ENCODE measurements at regions not wholly inside any gene's neighbourhood (a gene's known extent, or its start where the extent isn't known, plus 50 kb on each side); places are given as distances from the start of the nearest gene placed in this dataset.

GRCh38 chr2:19748711-19749506 is 152.9 kb downstream of the TTC32 start:
- no peak for DNase-seq (ENCODE audit: low read depth, low spot score)

DNA sequence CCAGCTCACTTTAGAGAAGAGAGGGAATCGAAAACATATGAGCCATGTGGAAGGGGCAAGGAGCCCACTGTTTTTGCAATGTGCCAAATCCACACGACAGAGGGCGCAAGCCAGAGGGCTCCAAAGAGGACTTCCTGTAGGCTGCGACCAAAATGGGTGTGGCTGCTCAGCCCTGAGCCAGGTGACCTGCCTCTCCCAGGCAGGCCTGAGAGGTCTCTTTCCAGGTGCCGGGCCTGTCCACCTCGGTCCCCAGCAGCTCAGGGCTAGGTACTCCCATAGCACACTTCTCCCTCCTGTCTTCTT is 153.8 kb downstream of the TTC32 start:
- no peak for DNase-seq (ENCODE audit: low read depth, low spot score)

- no peak for DNase-seq (ENCODE audit: low read depth, low spot score)
Measured at GRCh38 chr2:19747310-19748072, 154.3 kb downstream of the TTC32 start.

DNA sequence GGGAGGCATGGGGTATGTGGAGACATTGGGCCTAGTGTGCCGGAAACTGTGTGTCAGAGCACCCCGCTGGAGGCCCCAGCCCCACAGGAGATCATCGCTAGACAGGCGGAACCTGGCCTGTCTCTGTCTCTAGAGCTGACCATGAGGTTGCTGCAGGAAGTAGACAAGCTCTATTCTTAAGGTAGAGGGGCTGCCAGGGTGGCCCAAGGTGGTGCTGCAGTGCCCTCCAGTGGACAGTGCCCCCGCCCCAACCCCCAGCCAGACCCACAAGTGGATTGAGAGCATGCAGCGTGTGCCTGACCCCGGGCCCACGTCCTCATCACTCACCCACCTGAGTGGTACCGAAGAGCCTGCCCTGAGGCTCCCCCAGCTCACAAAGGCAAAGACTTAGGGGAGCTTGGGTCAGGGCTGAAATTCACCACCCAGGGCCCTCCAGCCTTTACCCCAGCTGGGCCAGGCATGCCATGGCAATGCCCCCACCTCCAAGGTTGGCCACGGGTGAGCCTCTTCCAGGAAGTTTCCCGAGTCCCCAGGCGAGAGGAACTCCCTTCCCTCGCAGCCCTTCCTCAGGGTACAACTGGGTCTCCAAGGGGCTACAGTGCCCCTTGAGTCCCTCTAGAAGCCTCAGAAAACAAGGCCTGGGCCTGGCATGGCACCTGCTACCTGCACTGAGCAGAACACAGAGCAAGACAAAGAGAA is 155.0 kb downstream of the TTC32 start:
- DNase-seq (ENCODE audit: low read depth, low spot score): no peak

DNA sequence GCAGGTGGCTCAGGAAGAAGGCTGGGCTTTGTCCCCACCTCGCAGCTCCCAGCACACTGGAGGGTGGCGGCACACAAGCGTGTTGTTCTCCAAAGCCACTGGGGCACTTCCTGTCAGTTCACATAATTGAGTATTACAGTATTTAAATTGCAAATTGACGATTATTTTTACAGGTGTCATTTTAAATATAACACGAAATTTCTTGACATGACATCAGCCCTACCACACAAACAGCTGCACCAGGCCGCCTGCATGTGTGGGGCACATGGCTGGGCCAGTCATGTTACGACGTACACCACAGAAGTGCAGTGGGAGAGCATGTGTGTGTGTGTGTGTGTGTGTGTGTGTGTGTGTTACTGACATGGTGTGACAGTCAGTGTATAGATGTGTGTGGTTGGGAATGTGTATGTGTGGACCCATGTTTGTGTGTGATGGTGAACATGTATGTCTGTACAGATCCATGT is 155.6 kb downstream of the TTC32 start:
- no peak for DNase-seq (ENCODE audit: low read depth, low spot score)

- DNase-seq (ENCODE audit: low read depth, low spot score): no peak
Measured at GRCh38 chr2:19745318-19746136, 156.3 kb downstream of the TTC32 start.

DNA sequence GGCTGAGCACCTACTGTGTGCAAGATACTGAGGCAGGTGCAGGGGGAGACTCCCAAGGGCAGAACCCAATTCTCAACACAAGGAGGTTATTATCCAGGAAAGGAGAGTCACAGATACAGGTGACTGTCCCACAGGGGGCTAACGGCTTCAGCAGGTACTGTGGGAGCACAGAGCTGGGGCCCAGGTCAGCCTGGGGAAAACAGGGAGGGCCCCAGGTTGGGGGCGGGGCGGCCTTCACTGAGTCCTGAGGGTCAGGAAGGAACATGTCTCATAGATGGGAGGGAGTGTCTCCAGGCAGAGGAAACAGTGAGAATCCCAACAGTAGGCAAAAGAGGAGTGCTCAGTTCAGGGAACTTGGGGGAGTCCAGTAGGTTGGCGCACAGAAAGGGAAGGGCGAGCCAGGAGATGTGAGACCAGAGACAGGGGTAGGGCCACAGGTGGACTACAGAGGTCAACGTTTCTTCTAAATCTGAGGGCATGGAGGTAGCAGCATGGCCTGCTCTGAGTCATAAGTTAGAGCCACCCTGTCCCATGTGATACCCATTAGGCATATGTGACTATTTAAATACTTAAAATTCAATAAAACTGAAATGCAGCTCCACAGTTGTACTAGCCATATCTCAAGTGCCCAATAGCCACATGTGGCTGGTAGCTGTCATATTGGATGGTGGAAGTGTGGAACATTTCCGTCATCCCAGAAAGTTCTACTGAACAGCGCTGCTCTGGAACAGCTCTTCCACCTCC is 157.2 kb downstream of the TTC32 start:
- no peak for DNase-seq (ENCODE audit: low read depth, low spot score)

- no peak for DNase-seq (ENCODE audit: low read depth, low spot score)
Measured at GRCh38 chr2:19743641-19744040, 158.1 kb downstream of the TTC32 start.

DNA sequence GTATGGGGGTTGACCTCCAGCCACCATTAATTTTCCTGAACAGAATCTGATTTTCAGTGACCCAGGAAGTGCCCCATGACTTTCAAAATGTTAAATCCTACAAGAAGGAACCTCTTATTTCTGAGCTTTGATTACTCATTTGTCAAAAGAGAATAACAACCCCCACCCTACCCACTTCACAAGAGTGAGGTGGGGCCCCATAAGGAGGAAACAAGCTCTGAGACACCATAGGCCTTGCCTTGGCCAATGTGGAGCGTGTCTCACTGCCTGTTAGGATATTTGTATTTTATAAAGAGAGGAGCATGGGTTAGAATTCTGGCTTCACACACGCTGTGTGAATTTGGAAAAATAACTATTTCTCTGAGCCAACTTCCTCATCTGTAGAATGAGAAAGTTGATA is 158.9 kb downstream of the TTC32 start:
- DNase-seq (ENCODE audit: low read depth, low spot score): no peak

DNA sequence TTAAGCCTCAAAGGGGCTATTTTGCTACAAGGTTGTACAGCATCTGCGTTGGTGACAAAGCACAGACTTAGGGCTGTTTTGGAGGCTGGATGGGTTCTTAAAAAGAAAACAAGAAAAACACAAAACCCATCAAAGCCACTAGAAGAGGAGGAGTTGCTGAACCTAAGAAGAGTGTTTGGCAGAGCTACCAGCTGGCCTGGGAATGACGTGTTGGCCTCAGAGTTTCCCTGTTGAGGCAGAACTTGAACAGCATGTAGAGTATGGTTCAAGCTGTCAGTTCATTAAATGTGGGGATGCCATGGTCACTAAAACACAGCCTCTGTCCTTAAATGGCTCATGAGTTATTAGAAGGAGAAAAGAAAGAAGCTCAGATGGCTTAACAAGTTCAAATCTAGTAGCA is 162.5 kb downstream of the TTC32 start:
- no peak for DNase-seq (ENCODE audit: low read depth, low spot score)

GRCh38 chr2:19738707-19739106 is 163.1 kb downstream of the TTC32 start:
- DNase-seq (ENCODE audit: low read depth, low spot score): no peak

DNA sequence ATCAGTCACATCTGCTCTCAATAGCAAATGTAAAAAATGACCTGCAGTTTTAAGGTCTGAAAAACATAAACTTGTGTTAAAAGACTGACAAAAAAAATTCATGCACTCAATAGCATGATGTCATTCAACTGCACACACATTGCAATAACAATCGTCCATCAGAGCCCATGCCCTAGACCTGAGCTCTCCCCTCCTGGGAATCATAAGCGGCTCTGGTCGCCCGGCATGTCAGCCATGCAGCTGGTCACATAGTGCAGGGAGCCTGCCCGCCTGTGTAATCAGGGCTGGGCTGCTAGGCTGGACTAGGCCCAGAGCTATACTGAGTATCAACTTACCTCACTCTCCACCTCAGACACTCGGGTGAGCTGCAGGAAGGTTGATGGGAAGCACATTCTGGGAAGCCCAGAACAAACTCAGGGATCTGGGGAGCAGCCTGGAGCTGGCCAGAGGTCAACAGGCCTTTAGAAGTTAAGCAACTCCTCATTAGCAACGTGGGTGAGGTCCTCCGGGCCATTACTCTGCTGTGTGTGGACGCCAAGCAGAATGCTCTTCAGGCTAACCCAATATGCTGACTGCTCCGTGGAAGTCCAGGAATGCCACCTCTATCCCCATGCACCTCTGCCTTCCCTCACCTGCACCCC is 165.5 kb downstream of the TTC32 start:
- DNase-seq (ENCODE audit: low read depth, low spot score): no peak

GRCh38 chr2:19733951-19734425 is 167.8 kb downstream of the TTC32 start:
- no peak for DNase-seq (ENCODE audit: low read depth, low spot score)

GRCh38 chr2:19733390-19733789 is 168.4 kb downstream of the TTC32 start:
- DNase-seq (ENCODE audit: low read depth, low spot score): no peak

GRCh38 chr2:19732255-19732654 is 169.5 kb downstream of the TTC32 start:
- DNase-seq (ENCODE audit: low read depth, low spot score): no peak

DNA sequence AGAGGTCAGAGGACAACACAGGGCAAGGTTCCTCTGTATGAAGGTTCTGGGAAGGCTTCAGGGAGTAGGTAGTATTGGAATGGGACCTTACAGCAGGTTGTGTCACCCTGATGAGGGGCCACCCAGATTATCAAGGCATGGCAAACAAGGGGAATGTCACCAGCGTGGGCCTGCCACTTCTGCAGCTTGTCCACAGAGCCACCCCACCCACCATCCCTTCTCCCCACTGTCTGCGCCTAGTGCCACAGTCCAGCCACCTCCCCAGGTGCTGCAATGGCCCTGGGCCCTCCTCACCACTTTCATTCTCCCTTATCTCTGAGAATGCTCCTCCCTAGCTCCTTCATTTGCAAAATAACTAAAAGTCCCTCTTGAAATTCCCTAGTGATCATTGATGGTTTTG is 170.3 kb downstream of the TTC32 start:
- DNase-seq (ENCODE audit: low read depth, low spot score): no peak

GRCh38 chr2:19731037-19731436 is 170.7 kb downstream of the TTC32 start:
- no peak for DNase-seq (ENCODE audit: low read depth, low spot score)

GRCh38 chr2:19728125-19728524 is 173.7 kb downstream of the TTC32 start:
- no peak for DNase-seq (ENCODE audit: low read depth, low spot score)

- no peak for DNase-seq (ENCODE audit: low read depth, low spot score)
Measured at GRCh38 chr2:19725392-19725791, 176.4 kb downstream of the TTC32 start.

DNA sequence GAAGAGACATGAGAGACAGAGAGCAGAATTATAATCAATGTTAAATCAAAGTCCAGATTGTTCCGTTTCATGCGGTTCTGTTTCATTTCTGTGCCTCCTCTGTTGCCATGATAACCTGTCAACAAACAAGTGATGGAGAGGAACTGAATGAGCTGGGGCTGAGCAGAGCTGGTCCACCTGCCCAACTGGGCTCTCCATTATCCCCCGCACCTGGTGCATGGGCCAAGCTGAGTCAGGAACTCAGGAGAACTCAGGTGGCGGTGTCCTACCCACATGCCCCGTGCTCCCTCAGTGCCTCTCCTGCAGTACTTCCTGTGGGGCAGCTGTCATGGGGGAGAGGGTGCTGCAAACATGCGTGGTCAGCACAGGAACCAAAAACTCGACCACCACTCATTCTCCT is 178.8 kb downstream of the TTC32 start:
- DNase-seq (ENCODE audit: low read depth, low spot score): no peak
